A673 (cell line): ENCODE measurements at regions not wholly inside any gene's neighbourhood (a gene's known extent, or its start where the extent isn't known, plus 50 kb on each side); places are given as distances from the start of the nearest gene placed in this dataset.

Experiments
- CTCF ChIP-seq: fragments of 300-800, 200-600 bp; sonication (generic); conservative IDR thresholded peaks from 2 replicates; pipeline ENCODE4 v1.5.1; 2017; ENCODE audit warnings: low read depth, mild to moderate bottlenecking, antibody characterized with exemption, low read length, moderate library complexity, mixed read lengths
- EZH2 ChIP-seq: fragments of 200-600 bp; sonication (generic); IDR thresholded peaks from 2 replicates; pipeline ENCODE4 v1.6.1; 2017; ENCODE audit warnings: borderline replicate concordance, low read depth, mild to moderate bottlenecking, mixed read lengths, antibody characterized with exemption, low read length; ENCODE audit not compliant: poor library complexity, severe bottlenecking

GRCh38 chr11:22031791-22032190, 161.1 kb upstream of the ANO5 start:
- TF ChIP-seq EZH2 (no peak), CTCF (no peak)
